NCI-H2081 treated with DMSO at 0.1 percent for 48 hours (cell line): ENCODE measurements at regions not wholly inside any gene's neighbourhood (a gene's known extent, or its start where the extent isn't known, plus 50 kb on each side); places are given as distances from the start of the nearest gene placed in this dataset.

Experiments used
- DNase-seq: peaks from one replicate; lab custom pipeline; 2025; lab: John Stamatoyannopoulos, UW

- DNase-seq, result no peak
These were observed 108.6 kb upstream of the GPR26 start for GRCh38 chr10:123557366-123558108.

- DNase-seq, result no peak
These were observed 107.5 kb upstream of the GPR26 start for GRCh38 chr10:123558651-123559050.

- no peak for DNase-seq
These were observed 106.9 kb upstream of the GPR26 start for GRCh38 chr10:123559066-123559822.

- DNase-seq, result no peak
These were observed 106.4 kb upstream of the GPR26 start for GRCh38 chr10:123559823-123560092.

- DNase-seq, result no peak
These were observed 105.6 kb upstream of the GPR26 start for GRCh38 chr10:123560301-123561140.

- DNase-seq, result no peak
These were observed 105.1 kb upstream of the GPR26 start for GRCh38 chr10:123561141-123561440.

GRCh38 chr10:123562387-123562786 is 103.8 kb upstream of the GPR26 start:
- DNase-seq, result no peak

- DNase-seq, result no peak
These were observed 103.2 kb upstream of the GPR26 start for GRCh38 chr10:123562811-123563580.

- no peak for DNase-seq
These were observed 102.6 kb upstream of the GPR26 start for GRCh38 chr10:123563581-123563855.

GRCh38 chr10:123563994-123564393 is 102.2 kb upstream of the GPR26 start:
- DNase-seq, result no peak

- DNase-seq, result no peak
These were observed 101.5 kb upstream of the GPR26 start for GRCh38 chr10:123564631-123565030.

- no peak for DNase-seq
These were observed 100.2 kb upstream of the GPR26 start for GRCh38 chr10:123565691-123566660.

GRCh38 chr10:123567984-123568739 is 98.0 kb upstream of the GPR26 start:
- DNase-seq, result no peak

GRCh38 chr10:123568751-123569150 is 97.4 kb upstream of the GPR26 start:
- no peak for DNase-seq

- no peak for DNase-seq
These were observed 96.6 kb upstream of the GPR26 start for GRCh38 chr10:123569436-123570035.

GRCh38 chr10:123570051-123570897 is 95.9 kb upstream of the GPR26 start:
- DNase-seq, result no peak

- DNase-seq, result no peak
These were observed 95.1 kb upstream of the GPR26 start for GRCh38 chr10:123570898-123571515.

GRCh38 chr10:123571978-123572377 is 94.2 kb upstream of the GPR26 start:
- no peak for DNase-seq
